Smooth muscle cell (in vitro differentiated cells): ENCODE measurements at regions not wholly inside any gene's neighbourhood (a gene's known extent, or its start where the extent isn't known, plus 50 kb on each side); places are given as distances from the start of the nearest gene placed in this dataset.

ENCODE experiments used
- DNase-seq: peaks from one replicate; lab custom pipeline; 2025; ENCODE audit not compliant: unreplicated experiment; lab: John Stamatoyannopoulos, UW
- H2AFZ ChIP-seq: fragments of 200-600 bp; sonication (generic); 2 replicates; pipeline ENCODE4 v1.6.0; 2016; ENCODE audit warnings: antibody characterized with exemption, low read depth, mild to moderate bottlenecking
- H3F3A ChIP-seq: fragments of 200-600 bp; sonication (generic); 2 replicates; pipeline ENCODE4 v1.6.0; 2017; ENCODE audit warnings: antibody characterized with exemption, low read depth
- H3K27ac ChIP-seq: fragments of 200-600 bp; sonication (generic); 2 replicates; pipeline ENCODE4 v1.5.1; 2016; ENCODE audit warnings: low read depth, mild to moderate bottlenecking
- H3K27me3 ChIP-seq: fragments of 200-600 bp; sonication (generic); 2 replicates; pipeline ENCODE4 v1.6.1; 2016; ENCODE audit warnings: low read depth, mild to moderate bottlenecking
- H3K36me3 ChIP-seq: fragments of 200-600 bp; sonication (generic); 2 replicates; pipeline ENCODE4 v1.5.1; 2016; ENCODE audit warnings: low read depth
- H3K4me1 ChIP-seq: fragments of 200-600 bp; sonication (generic); 2 replicates; pipeline ENCODE4 v1.5.1; 2016; ENCODE audit warnings: low read depth
- H3K4me2 ChIP-seq: fragments of 200-600 bp; sonication (generic); 2 replicates; pipeline ENCODE4 v1.6.0; 2016; ENCODE audit warnings: mild to moderate bottlenecking
- H3K4me3 ChIP-seq: fragments of 200-600 bp; sonication (generic); 2 replicates; pipeline ENCODE4 v1.5.1; 2016; ENCODE audit warnings: mild to moderate bottlenecking
- H3K79me2 ChIP-seq: fragments of 200-600 bp; sonication (generic); 2 replicates; pipeline ENCODE4 v1.6.0; 2016; ENCODE audit warnings: low read depth, mild to moderate bottlenecking
- H3K9ac ChIP-seq: fragments of 200-600 bp; sonication (generic); 2 replicates; pipeline ENCODE4 v1.6.0; 2016; ENCODE audit warnings: low read depth
- H3K9me3 ChIP-seq: fragments of 200-600 bp; sonication (generic); replicated peaks from 2 replicates; pipeline ENCODE4 v1.5.1; 2016; ENCODE audit warnings: low read depth
- H4K20me1 ChIP-seq: fragments of 200-600 bp; sonication (generic); 2 replicates; pipeline ENCODE4 v1.6.0; 2016; ENCODE audit warnings: low read depth
- CTCF ChIP-seq: fragments of 200-600 bp; sonication (generic); IDR thresholded peaks from 2 replicates; pipeline ENCODE4 v1.5.1; 2017; ENCODE audit warnings: borderline replicate concordance, mild to moderate bottlenecking, antibody characterized with exemption; ENCODE audit not compliant: insufficient read depth, poor library complexity, severe bottlenecking
- WGBS: methylation state at CpG from one replicate; pipeline ENCODE4 v1.1.7; 2016; ENCODE audit warnings: low lambda C conversion rate; 5-methylcytosine and 5-hydroxymethylcytosine counted together

- H3K36me3 ChIP-seq, result no peaks in the 10 kb centered on the region
- H3K27me3 ChIP-seq, result peaks cover 6% of the 10 kb centered on the region
- no peaks in the 10 kb centered on the region for H3K4me1 ChIP-seq
- H3K9ac ChIP-seq, result no peak overlapping the region
- no peaks in the 10 kb centered on the region for H3K9me3 ChIP-seq
- no peaks in the 10 kb centered on the region for H3F3A ChIP-seq
- H3K4me3 ChIP-seq, result no peak overlapping the region
- H3K27ac ChIP-seq, result no peak overlapping the region
- no peak for TF ChIP-seq CTCF
- no peaks in the 10 kb centered on the region for H3K79me2 ChIP-seq
- 93% methylated on average over 6 of the region's 6 CpGs for WGBS
- H3K4me2 ChIP-seq, result no peak overlapping the region
- no peak overlapping the region for H2AFZ ChIP-seq
- DNase-seq, result no peak
- no peaks in the 10 kb centered on the region for H4K20me1 ChIP-seq
Observed at GRCh38 chr10:129365767-129366402, 101.2 kb upstream of the MGMT start.

- Histone ChIP-seq H3K4me1 (no peaks in the 10 kb centered on the region), H3K79me2 (no peaks in the 10 kb centered on the region), H3K27me3 (peaks cover 6% of the 10 kb centered on the region), H3K4me3 (no peak overlapping the region), H3K9me3 (no peaks in the 10 kb centered on the region), H3K36me3 (no peaks in the 10 kb centered on the region), H3K9ac (no peak overlapping the region), H3K4me2 (no peak overlapping the region), H3F3A (no peaks in the 10 kb centered on the region), H4K20me1 (no peaks in the 10 kb centered on the region), H2AFZ (no peak overlapping the region), H3K27ac (no peak overlapping the region)
- no peak for TF ChIP-seq CTCF
- WGBS, result 89% methylated on average over 3 of the region's 3 CpGs
- no peak for DNase-seq
Observed at GRCh38 chr10:129366450-129366849, 100.6 kb upstream of the MGMT start.

GRCh38 chr10:129369566-129369965 is 97.5 kb upstream of the MGMT start:
- Histone ChIP-seq H3K27me3 (no peaks in the 10 kb centered on the region), H3K9me3 (no peaks in the 10 kb centered on the region), H3K27ac (no peak overlapping the region), H3K4me3 (no peak overlapping the region), H3K9ac (no peak overlapping the region), H3K4me1 (no peaks in the 10 kb centered on the region), H3F3A (no peaks in the 10 kb centered on the region), H4K20me1 (no peaks in the 10 kb centered on the region), H3K36me3 (no peaks in the 10 kb centered on the region), H3K79me2 (no peaks in the 10 kb centered on the region), H3K4me2 (no peak overlapping the region), H2AFZ (no peak overlapping the region)
- DNase-seq, result no peak
- no peak for TF ChIP-seq CTCF
- whole genome bisulfite sequencing, result 82% methylated on average over 10 of the region's 10 CpGs

GRCh38 chr10:129371541-129371940 is 95.5 kb upstream of the MGMT start:
- H3K27ac ChIP-seq, result no peak overlapping the region
- no peaks in the 10 kb centered on the region for H3K4me1 ChIP-seq
- no peaks in the 10 kb centered on the region for H3K27me3 ChIP-seq
- H3K4me3 ChIP-seq, result no peak overlapping the region
- DNase-seq, result no peak
- no peak for TF ChIP-seq CTCF
- H4K20me1 ChIP-seq, result no peaks in the 10 kb centered on the region
- no peak overlapping the region for H2AFZ ChIP-seq
- H3K9me3 ChIP-seq, result no peaks in the 10 kb centered on the region
- H3K36me3 ChIP-seq, result no peaks in the 10 kb centered on the region
- no peaks in the 10 kb centered on the region for H3F3A ChIP-seq
- H3K79me2 ChIP-seq, result no peaks in the 10 kb centered on the region
- H3K4me2 ChIP-seq, result peak overlapping the region; percentile 60
- 60% methylated on average over 7 of the region's 7 CpGs for WGBS
- no peak overlapping the region for H3K9ac ChIP-seq
